Activated CD8-positive, alpha-beta memory T cell treated with anti-CD3 and anti-CD28 coated beads for 36 hours (primary cell): ENCODE measurements at regions not wholly inside any gene's neighbourhood (a gene's known extent, or its start where the extent isn't known, plus 50 kb on each side); places are given as distances from the start of the nearest gene placed in this dataset.
"Not testable (repeated sequence)": the region's sequence is repeated elsewhere in the genome, so short reads cannot be mapped to it uniquely, and the experiment has no call there.

Experiments used
- CTCF ChIA-PET: fragments of 350-600 bp; sonication (Branson Sonifier 250); formaldehyde crosslinking; loops from one replicate; lab custom pipeline; 2021; ENCODE audit warnings: antibody characterized with exemption; lab: Charles Lee
- POLR2A ChIA-PET: fragments of 350-600 bp; sonication (Branson Sonifier 250); formaldehyde crosslinking; loops from one replicate; lab custom pipeline; 2021; ENCODE audit warnings: antibody characterized with exemption; lab: Charles Lee

DNA sequence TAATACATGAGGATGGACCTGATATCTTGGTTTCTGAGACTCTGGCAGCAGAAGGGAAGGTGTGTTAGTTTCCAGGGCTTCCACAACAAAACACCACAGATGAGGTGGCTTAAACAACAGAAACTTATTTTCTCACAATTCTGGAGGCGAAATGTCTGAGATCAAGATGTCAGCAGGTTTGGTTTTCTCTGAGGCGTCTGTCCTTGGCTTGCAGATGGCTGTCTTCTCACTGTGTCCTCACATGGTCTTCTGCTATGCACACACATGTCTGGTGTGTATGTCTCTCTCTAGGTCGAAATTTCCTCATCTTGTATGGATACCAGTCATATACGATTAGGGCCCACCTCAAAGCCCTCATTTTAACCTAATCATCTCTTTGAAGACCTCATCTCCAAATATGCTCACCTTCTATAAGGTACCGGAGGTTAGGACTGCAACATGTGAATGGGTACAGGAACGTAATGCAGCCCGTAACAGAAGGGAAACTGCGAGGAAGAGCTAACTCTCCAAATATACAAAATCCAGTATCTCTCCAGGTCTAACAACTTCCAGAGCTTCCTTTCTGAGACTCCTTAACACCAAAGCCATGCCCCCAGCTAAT is 139.8 kb upstream of the SMARCA2 start:
- ChIA-PET CTCF (interaction anchor here (0.7 kb wide), 1 partner anchor 250 kb away, joined by 3 read pairs; no protein-coding TSS in a partner anchor), POLR2A (interaction anchor here (0.6 to 1.5 kb wide), 2 partner anchors 175 to 180 kb away, joined by 3 to 6 read pairs; no protein-coding TSS in a partner anchor)

- POLR2A ChIA-PET = interaction anchor here (0.5 to 1.5 kb wide), 2 partner anchors 179 to 416 kb away, joined by 4 to 6 read pairs; no protein-coding TSS in a partner anchor
- CTCF ChIA-PET = interaction anchor here (0.6 kb wide), 1 partner anchor 211 kb away, joined by 3 read pairs; no protein-coding TSS in a partner anchor
Observed at GRCh38 chr9:1875921-1876448, 139.2 kb upstream of the SMARCA2 start.

DNA sequence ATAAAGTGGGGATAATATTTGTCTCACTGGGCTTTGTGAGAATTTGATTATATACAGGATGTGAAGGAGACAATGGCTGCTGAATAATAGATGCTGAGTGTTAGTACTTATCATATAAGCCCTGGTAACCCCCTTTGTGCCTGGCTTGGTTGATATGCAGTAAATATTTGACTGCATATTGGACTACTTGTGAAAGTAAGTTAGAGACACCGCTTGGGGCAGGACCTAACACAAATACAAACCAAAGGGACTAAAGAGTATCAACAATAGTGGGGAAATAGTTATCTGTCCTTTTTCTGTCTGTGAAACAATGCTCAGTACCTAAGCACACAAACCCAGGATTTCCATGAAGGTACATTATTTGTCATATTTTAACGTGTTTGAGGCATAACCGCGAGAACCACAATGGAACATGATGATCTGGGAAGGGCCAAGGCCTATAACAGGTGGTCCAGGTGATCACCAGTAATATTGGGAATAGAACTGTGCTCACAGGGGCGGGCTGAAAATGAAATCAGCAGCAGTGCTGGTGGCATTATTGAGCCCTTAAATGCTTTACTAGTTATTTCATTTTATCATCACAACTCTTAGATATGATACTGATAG is 138.2 kb upstream of the SMARCA2 start:
- ChIA-PET CTCF (no interaction called here), POLR2A (interaction anchor here (1.5 kb wide), 1 partner anchor 178 kb away, joined by 6 read pairs; no protein-coding TSS in a partner anchor)

DNA sequence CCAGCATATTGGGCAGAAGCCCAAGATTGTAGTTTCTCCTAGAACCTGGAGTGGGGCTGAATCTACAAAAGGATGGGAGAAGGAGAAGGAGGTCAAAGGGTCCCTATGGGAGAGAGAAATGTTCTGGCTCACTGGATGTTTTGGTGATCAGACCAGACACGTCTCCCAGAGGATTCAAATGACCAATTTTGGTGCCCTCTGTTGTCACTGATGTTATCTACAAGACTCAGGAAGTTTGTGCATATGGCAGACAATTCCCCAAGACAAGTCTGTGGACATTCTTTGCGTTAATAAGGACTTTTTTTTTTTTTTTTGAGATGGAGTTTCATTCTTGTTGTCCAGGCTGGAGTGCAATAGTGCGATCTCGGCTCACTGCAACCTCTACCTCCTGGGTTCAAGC is 137.2 kb upstream of the SMARCA2 start:
- ChIA-PET CTCF (no interaction called here), POLR2A (no interaction called here)

GRCh38 chr9:1878811-1879210 is 136.3 kb upstream of the SMARCA2 start:
- CTCF ChIA-PET = no interaction called here

DNA sequence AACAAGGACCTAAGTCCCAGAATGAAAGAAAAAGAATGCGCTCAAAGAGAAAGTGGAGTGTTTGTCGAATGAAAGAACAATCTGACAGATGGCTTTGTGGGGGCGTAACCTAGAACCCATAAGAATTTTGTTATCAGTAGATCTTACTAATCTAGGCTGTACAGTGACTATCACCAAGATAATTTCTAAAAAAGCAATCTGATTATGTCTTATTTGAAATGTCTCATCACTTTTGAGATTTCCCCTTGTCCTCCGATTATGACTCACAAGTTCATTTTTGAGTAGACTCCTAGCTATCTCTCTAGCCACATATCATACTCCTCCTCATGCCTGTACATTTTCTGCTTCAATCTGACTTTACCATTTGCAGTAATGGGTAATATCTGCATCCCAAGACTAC is 135.6 kb upstream of the SMARCA2 start:
- CTCF ChIA-PET = no interaction called here
- POLR2A ChIA-PET = interaction anchor here (0.6 to 1.2 kb wide), 3 partner anchors 176 to 313 kb away, joined by 3 to 4 read pairs (median 3); no protein-coding TSS in a partner anchor

More at GRCh38 chr9:1878811-1879210, 136.3 kb upstream of the SMARCA2 start:
- POLR2A ChIA-PET = interaction anchor here (1.0 to 1.2 kb wide), 2 partner anchors 176 to 208 kb away, joined by 3 to 4 read pairs; no protein-coding TSS in a partner anchor

DNA sequence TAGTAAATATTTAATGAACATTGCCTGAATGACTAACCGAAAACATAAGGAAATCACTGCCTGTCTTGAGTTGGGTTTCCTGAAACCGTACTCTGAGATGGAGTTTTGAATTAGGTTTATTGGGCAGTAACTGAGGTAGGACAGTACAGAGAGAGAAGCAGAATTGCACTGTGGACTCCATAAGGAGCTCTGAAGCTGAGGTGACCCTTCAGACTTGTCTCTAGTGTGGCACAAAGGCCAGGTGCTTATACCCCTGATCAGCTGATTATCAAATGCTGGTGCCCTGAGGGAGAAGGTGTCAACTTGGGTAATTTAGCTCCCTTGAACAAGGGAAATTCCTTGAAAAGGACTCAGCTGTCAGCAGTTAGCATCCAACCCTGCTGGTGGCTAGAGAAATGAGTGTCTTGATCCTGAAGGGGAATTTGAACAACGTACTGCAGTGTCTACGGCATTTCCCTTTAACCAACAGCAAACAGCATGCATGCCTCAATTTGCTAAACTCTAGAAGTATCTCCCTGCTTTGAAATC is 135.0 kb upstream of the SMARCA2 start:
- CTCF ChIA-PET = no interaction called here
- POLR2A ChIA-PET = interaction anchor here (1.2 kb wide), 1 partner anchor 207 kb away, joined by 3 read pairs; no protein-coding TSS in a partner anchor

DNA sequence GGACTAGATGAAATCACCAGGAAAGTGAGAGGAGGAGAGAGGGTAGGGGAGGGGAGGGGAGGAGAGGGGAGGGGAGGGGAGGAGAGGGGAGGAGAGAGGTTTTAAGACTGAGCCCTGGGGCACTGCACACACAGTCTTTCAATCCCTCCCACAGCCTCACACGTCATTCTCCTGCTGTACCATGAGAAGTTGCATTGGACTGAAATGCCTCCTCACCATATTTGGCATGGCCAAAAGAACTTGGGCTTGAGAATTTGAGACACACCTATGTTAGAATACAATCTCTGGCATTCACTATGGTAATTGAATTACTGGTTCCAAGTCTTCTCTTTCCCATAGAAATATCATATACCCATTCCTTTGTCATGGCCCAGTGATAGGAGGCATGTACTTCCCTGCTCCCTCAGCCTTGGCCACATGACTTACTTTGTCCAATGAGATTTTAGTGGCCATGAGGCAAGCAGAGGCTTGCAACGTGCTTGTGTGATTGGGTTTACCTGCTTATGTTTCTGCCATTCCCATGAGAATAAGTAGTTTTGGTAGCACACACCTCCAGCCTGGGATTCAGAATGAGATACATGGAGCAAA is 133.3 kb upstream of the SMARCA2 start:
- ChIA-PET POLR2A (no interaction called here), CTCF (interaction anchor here (0.6 kb wide), 1 partner anchor 388 kb away, joined by 3 read pairs; no protein-coding TSS in a partner anchor)

GRCh38 chr9:1882711-1883403 is 132.3 kb upstream of the SMARCA2 start:
- CTCF ChIA-PET = no interaction called here
- POLR2A ChIA-PET = no interaction called here

DNA sequence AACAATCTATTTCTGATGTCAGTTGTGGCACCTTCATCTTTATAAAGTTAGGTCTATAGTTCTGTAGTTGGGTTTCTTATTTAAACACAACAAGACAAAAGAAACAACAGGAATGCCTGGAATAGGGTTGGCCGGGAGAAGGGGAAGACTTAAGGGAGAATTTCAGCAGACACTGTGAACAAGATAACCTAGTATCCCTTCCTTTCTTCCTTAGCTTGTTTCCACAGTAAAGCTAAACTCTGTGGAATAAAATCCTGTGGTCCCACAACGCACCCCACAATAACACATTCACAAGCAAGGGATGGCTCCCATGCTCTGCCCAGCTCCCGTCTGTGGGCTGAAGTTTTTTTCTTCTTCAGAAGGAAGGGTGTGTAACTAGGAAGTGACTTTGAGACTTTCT is 124.9 kb upstream of the SMARCA2 start:
- POLR2A ChIA-PET = no interaction called here

DNA sequence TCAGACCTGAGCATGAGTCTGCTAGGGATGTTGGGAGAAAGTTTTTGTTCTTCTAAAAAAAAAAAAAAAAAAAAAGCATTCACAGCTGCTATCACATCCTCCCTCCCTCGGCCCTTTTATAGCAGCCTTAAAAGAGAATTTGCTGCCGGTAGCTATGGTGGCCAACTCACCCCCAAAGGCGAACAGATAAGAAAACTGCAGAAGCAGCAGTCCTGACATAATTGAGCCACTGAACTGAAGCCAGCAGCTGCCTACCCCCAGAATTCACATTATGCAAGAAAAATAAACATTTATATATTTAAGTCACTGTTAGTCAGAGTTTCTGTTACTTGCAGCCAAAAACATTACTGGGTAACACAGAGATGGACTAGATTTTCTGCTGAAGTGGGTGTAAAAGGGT is 124.3 kb upstream of the SMARCA2 start:
- CTCF ChIA-PET = no interaction called here
- POLR2A ChIA-PET = no interaction called here

More for the DNA sequence above, 124.9 kb upstream of the SMARCA2 start:
- CTCF ChIA-PET = no interaction called here

DNA sequence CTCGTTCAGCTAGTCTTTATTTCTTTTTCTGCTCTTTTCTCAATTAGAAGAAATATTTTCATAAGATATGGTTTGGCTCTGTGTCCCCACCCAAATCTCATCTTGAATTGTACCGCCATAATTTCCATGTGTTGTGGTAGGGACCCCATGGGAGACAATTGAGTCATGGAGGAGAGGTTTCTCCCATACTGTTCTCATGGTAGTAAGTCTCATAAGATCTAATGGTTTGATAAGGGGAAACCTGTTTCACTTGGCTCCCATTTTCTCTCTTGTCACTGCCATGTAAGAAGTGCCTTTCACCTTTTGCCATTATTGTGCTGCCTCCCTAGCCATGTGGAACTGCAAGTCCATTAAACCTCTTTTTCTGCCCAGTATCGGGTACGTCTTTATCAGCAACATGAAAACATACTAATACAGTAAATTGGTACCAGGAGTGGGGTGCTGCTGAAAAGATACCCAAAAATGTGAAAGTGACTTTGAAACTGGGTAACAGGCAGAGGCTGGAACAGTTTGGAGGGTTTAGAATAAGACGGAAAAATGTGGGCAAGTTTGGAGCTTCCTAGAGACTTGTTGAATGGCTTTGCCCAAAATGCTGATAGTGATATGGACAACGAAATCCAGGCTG is 112.0 kb upstream of the SMARCA2 start:
- POLR2A ChIA-PET, CTCF ChIA-PET: not testable (repeated sequence)

DNA sequence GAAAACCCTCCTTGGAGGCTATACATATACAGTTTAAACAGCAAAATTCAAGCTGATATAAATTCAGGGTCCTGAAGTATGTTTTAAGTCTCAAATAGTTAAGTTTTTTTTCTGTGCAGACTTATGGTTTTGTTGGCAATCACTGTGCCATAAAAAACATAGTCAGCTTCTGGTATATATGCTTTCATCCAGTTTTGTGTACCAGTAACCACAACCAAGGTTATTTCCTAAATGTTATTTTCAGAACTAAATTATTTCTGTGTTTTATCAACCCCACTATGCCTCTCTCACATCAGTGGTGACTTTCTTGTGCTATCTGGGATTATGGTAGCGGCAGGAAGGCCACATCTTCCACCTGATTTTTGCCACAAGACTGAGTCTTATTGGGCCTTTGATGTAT is 107.7 kb upstream of the SMARCA2 start:
- ChIA-PET CTCF (no interaction called here), POLR2A (no interaction called here)

GRCh38 chr9:1909322-1909721 is 105.8 kb upstream of the SMARCA2 start:
- CTCF ChIA-PET = no interaction called here
- POLR2A ChIA-PET = no interaction called here

DNA sequence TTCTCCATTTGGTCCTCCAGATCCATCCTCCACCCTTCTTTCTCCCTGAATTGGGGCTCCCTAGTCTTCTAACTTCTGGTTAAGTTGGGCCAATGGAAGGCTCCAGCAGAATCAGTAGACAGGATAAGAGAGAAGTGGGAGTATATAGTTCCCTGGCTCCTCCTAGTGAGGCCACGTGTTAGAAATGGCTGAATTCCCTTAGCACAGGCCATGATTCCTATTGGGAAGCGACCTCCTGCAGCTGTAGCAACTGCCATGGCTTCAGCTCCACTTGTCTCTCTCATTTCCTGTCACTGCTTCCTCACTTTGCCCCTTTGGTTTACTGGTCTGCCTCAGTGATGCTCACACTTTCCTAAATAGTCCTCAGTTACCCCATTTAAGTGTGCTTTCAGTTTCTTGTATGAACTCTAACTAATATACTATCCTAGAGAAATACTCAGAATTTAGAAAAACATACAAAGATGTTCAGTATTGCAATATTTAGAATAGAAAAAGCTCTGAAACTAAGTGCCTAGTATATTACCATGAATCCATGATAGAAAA is 104.8 kb upstream of the SMARCA2 start:
- ChIA-PET POLR2A (no interaction called here), CTCF (no interaction called here)

- POLR2A ChIA-PET = no interaction called here
- CTCF ChIA-PET = no interaction called here
Observed at GRCh38 chr9:1913631-1914330, 101.4 kb upstream of the SMARCA2 start.

- ChIA-PET CTCF (no interaction called here), POLR2A (no interaction called here)
Observed at GRCh38 chr9:1916095-1916494, 99.1 kb upstream of the SMARCA2 start.

DNA sequence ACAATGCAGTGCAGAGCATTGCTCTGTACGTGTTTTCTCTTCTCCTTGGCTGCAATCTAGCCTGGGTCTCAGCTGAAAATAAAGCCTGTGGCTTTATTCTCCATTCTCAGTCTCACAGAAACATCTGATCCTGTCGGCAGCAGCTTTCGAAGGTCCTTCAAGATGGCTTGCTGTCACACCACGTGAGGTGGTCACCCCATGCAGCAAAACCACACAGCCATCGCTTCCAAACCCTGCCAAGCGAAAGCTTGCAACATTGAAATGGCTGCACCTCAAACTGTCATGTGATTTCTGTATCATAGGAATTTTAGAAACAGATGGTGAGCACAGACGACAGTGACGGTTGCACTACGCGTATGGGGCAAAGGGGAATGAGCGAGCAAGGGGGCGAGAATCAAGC is 98.5 kb upstream of the SMARCA2 start:
- ChIA-PET CTCF (no interaction called here), POLR2A (no interaction called here)
